K562 (cell line): ENCODE measurements at regions not wholly inside any gene's neighbourhood (a gene's known extent, or its start where the extent isn't known, plus 50 kb on each side); places are given as distances from the start of the nearest gene placed in this dataset.

Experiments used
- ATAC-seq: fragments of 200-7000 bp; cut with Tn5 transposase; 3 replicates; pipeline ENCODE4 v1.9.1; 2020; ENCODE audit warnings: moderate library complexity
- BruUV-seq: library from RNA; stranded (reverse); fragments of 400-500 nt; replicated peaks from 2 replicates; lab custom pipeline; 2021; lab: Mats Ljungman, UMichigan
- CTCF ChIA-PET: fragments of 300-600 bp; formaldehyde crosslinking; extraction: SDS; loops from one replicate; lab custom pipeline; 2021; ENCODE audit warnings: low intra/inter-chr PET ratio; lab: Yijun Ruan, JAX
- POLR2A ChIA-PET: fragments of 300-600, 350-650 bp; sonication (Branson Sonifier 250); formaldehyde crosslinking; extraction: SDS; loops from one replicate; lab custom pipeline; 2021; ENCODE audit warnings: antibody characterized with exemption, inconsistent platforms; lab: Yijun Ruan, JAX
- DNase-seq, 4 experiments: peaks; one replicate each; pipeline versions ENCODE4 v3.0.0 to v3.0.0-alpha.2; 2011 to 2018; ENCODE audit warnings: low spot score in 3 of 4, mixed read lengths in 3 of 4; ENCODE audit errors: extremely low read depth in 1 of 4
- FAIRE-seq: peaks from 2 replicates; lab custom pipeline; 2011; peaks lifted over from hg19 to GRCh38; lab: Jason Lieb, UNC
- H2AFZ ChIP-seq: 2 replicates; pipeline ENCODE4 v1.6.0; 2011; ENCODE audit warnings: low read depth, low read length, control low read depth, inconsistent platforms
- H3K27ac ChIP-seq: fragments of 200-600 bp; 3 replicates; pipeline ENCODE4 v1.8.0; 2011; ENCODE audit warnings: low read depth, mild to moderate bottlenecking, control low read depth, inconsistent platforms, low read length, moderate library complexity, mixed read lengths; ENCODE audit errors: extremely low read depth
- H3K27me3 ChIP-seq, 2 experiments: fragments of 300-600 bp in 1 of 2; 2 replicates in 1 of 2; 3 replicates in 1 of 2; pipeline versions ENCODE4 v1.6.0 to v1.8.0; 2011; ENCODE audit warnings: inconsistent platforms in 2 of 2, low read length in 2 of 2, mild to moderate bottlenecking in 1 of 2, mixed read lengths in 1 of 2, moderate library complexity in 1 of 2; ENCODE audit not compliant: control insufficient read depth in 2 of 2, insufficient read depth in 2 of 2
- H3K36me3 ChIP-seq: fragments of 300-600 bp; 3 replicates; pipeline ENCODE4 v1.8.0; 2011; ENCODE audit warnings: mild to moderate bottlenecking, low read length, inconsistent platforms; ENCODE audit not compliant: control insufficient read depth, insufficient read depth
- H3K4me1 ChIP-seq, 2 experiments: fragments of 200-600 bp in 1 of 2; replicated peaks in 1 of 2; 2 replicates in 1 of 2; 3 replicates in 1 of 2; pipeline versions ENCODE4 v1.5.1 to v1.8.0; 2011; ENCODE audit warnings: inconsistent platforms in 2 of 2, low read length in 2 of 2, mild to moderate bottlenecking in 1 of 2, mixed read lengths in 1 of 2, moderate library complexity in 1 of 2; ENCODE audit not compliant: control insufficient read depth in 2 of 2, insufficient read depth in 2 of 2
- H3K4me2 ChIP-seq: 2 replicates; pipeline ENCODE4 v1.6.1; 2011; ENCODE audit warnings: low read length, control low read depth, inconsistent platforms, mixed read lengths; ENCODE audit not compliant: insufficient read depth
- H3K4me3 ChIP-seq: fragments of 200-600 bp; sonication (generic), shearing (Covaris generic); 2 replicates; pipeline ENCODE4 v1.5.1; 2016; ENCODE audit warnings: control low read depth, inconsistent platforms
- H3K79me2 ChIP-seq: fragments of 200-600 bp; 3 replicates; pipeline ENCODE4 v1.8.0; 2011; ENCODE audit warnings: low read length, inconsistent platforms; ENCODE audit not compliant: control insufficient read depth, insufficient read depth
- H3K9ac ChIP-seq, 2 experiments: 2 replicates each; pipeline versions ENCODE4 v1.6.0 to v1.6.1; 2011; ENCODE audit warnings: low read depth in 2 of 2, low read length in 2 of 2, control low read depth in 1 of 2, inconsistent platforms in 1 of 2, mild to moderate bottlenecking in 1 of 2, mixed read lengths in 1 of 2; ENCODE audit not compliant: insufficient read depth in 1 of 2
- H3K9me1 ChIP-seq: one replicate; pipeline ENCODE4 v1.6.0; 2011; ENCODE audit warnings: inconsistent platforms, mild to moderate bottlenecking, low read length, moderate library complexity; ENCODE audit not compliant: control insufficient read depth, insufficient read depth
- H3K9me3 ChIP-seq: replicated peaks from 2 replicates; pipeline ENCODE4 v1.5.1; 2011; ENCODE audit warnings: low read depth, low read length, inconsistent platforms; ENCODE audit not compliant: control insufficient read depth, insufficient read depth
- H4K20me1 ChIP-seq: replicated peaks from 2 replicates; pipeline ENCODE4 v1.6.1; 2011; ENCODE audit warnings: low read length, inconsistent platforms, mixed read lengths; ENCODE audit not compliant: control insufficient read depth, insufficient read depth
- CEBPB ChIP-seq: fragments of 450-650 bp; IDR thresholded peaks from 2 replicates; pipeline ENCODE4 v1.6.1; 2016; ENCODE audit warnings: missing genetic modification characterization, missing compliant biosample characterization
- CEBPG ChIP-seq, 3 experiments: fragments of 200-800 bp in 1 of 3; sonication (Bioruptor generic) in 1 of 3; sonication (generic) in 1 of 3; formaldehyde crosslinking in 1 of 3; IDR thresholded peaks in 2 of 3; conservative IDR thresholded peaks in 1 of 3; 2 replicates each; pipeline versions ENCODE4 v1.6.1 to v1.8.0; 2016 to 2022; ENCODE audit warnings: missing compliant biosample characterization in 2 of 3, missing genetic modification characterization in 2 of 3, mild to moderate bottlenecking in 1 of 3, missing genetic modification reagents in 1 of 3
- ETV6 ChIP-seq, 3 experiments: fragments of 150-350 bp in 1 of 3; sonication (generic) in 1 of 3; formaldehyde crosslinking in 1 of 3; IDR thresholded peaks; 2 replicates each; pipeline versions ENCODE4 v1.6.1 to v1.8.0; 2014 to 2022; ENCODE audit warnings: borderline replicate concordance in 2 of 3, low read depth in 2 of 3, antibody characterized with exemption in 1 of 3, low read length in 1 of 3, mild to moderate bottlenecking in 1 of 3, missing genetic modification reagents in 1 of 3
- MBD1 ChIP-seq: fragments of 250-450 bp; sonication (Bioruptor Pico); IDR thresholded peaks from 2 replicates; pipeline ENCODE4 v1.8.0; 2022; ENCODE audit warnings: inconsistent platforms
- PHF8 ChIP-seq: fragments of 200-600 bp; sonication (generic); IDR thresholded peaks from 2 replicates; pipeline ENCODE4 v1.6.1; 2012; ENCODE audit warnings: mixed run types, mild to moderate bottlenecking, inconsistent platforms, low read length, moderate library complexity, borderline replicate concordance
- SMAD4 ChIP-seq: fragments of 250-450 bp; sonication (Bioruptor Pico); conservative IDR thresholded peaks from 2 replicates; pipeline ENCODE4 v1.8.0; 2021; ENCODE audit warnings: inconsistent platforms, mild to moderate bottlenecking, moderate library complexity
- WGBS: fragments of 100-300 bp; shearing (Covaris generic); methylation state at CpG from one replicate; pipeline ENCODE4 v1.1.6; 2016; ENCODE audit warnings: low coverage, mixed read lengths; ENCODE audit not compliant: insufficient coverage; ENCODE audit errors: missing lambda C conversion rate; 5-methylcytosine and 5-hydroxymethylcytosine counted together
- in situ Hi-C: fragments of 300-500 bp; cut with MboI; formaldehyde crosslinking; loops from 4 replicates; pipeline ENCODE4 v1.15.0; 2018; ENCODE audit warnings: inconsistent platforms, mixed read lengths
- intact Hi-C: fragments of 100-400 bp; cut with micrococcal nuclease; formaldehyde crosslinking; loops from 2 replicates; pipeline ENCODE4 v1.14.2; 2022

GRCh38 chr2:156689939-156690338, 253.8 kb downstream of the GPD2 start:
- Histone ChIP-seq H3K4me2 (no peak overlapping the region), H3K27ac (no peak overlapping the region), H3K9ac (no peak overlapping the region), H3K79me2 (no peaks in the 10 kb centered on the region), H3K27me3 (no peaks in the 10 kb centered on the region), H3K4me1 (no peaks in the 10 kb centered on the region), H3K36me3 (no peaks in the 10 kb centered on the region), H2AFZ (peak overlapping the region; percentile 32), H4K20me1 (no peaks in the 10 kb centered on the region), H3K9me3 (no peaks in the 10 kb centered on the region), H3K4me3 (no peak overlapping the region), H3K9me1 (no peaks in the 10 kb centered on the region)
- 5% methylated on average over 1 of the region's 1 CpG for WGBS
- POLR2A ChIA-PET = interaction anchor here (0.7 kb wide), 1 partner anchor 355 kb away, joined by 3 read pairs; no protein-coding TSS in a partner anchor
- no peak for TF ChIP-seq SMAD4 (CRISPR knock-in tag)
- TF ChIP-seq MBD1 = no peak
- TF ChIP-seq ETV6 (IDR thresholded peaks at IDR 0.05; ENCODE audit: borderline replicate concordance in 1 of 2, low read depth in 2 of 2, low read length in 1 of 2) = no peak
- no peak for TF ChIP-seq ETV6 (CRISPR knock-in tag; IDR thresholded peaks at IDR 0.05; ENCODE audit: borderline replicate concordance)
- BruUV-seq = no TSS peak
- in situ Hi-C loops = no loop called here
- no peak for DNase-seq
- no peak for ATAC-seq
- intact Hi-C loops = no loop called here
- FAIRE-seq = no peak
- CTCF ChIA-PET = no interaction called here

- 14% methylated on average over 1 of the region's 1 CpG for WGBS
- intact Hi-C loops = no loop called here
- in situ Hi-C loops = no loop called here
- Histone ChIP-seq H3K9me3 (no peaks in the 10 kb centered on the region), H3K4me2 (no peak overlapping the region), H3K79me2 (no peaks in the 10 kb centered on the region), H2AFZ (no peak overlapping the region), H3K4me1 (no peaks in the 10 kb centered on the region), H3K36me3 (no peaks in the 10 kb centered on the region), H3K9me1 (no peaks in the 10 kb centered on the region), H4K20me1 (no peaks in the 10 kb centered on the region), H3K27me3 (no peaks in the 10 kb centered on the region), H3K9ac (no peak overlapping the region), H3K27ac (no peak overlapping the region), H3K4me3 (no peak overlapping the region)
- DNase-seq (no peak), FAIRE-seq (no peak), ATAC-seq (no peak)
- ChIA-PET POLR2A (no interaction called here), CTCF (no interaction called here)
- TF ChIP-seq CEBPG (CRISPR knock-in tag; IDR thresholded peaks at IDR 0.05) (no peak), CEBPG (tag; conservative IDR thresholded peaks at IDR 0.05 in 1 of 2, IDR thresholded peaks at IDR 0.05 in 1 of 2) (peak in 1 of 2 experiments; percentile 82; a peak in 2 of 4 replicates), CEBPB (tag) (peak; percentile 61; the same call in 1 of the 2 replicates), PHF8 (no peak)
- BruUV-seq = no TSS peak
Measured at GRCh38 chr2:156691014-156691413, 254.8 kb downstream of the GPD2 start.
